ENCODE measurements at regions not wholly inside any gene's neighbourhood (a gene's known extent, or its start where the extent isn't known, plus 50 kb on each side); places are given as distances from the start of the nearest gene placed in this dataset.

GRCh38 chrX:149221230-149221629 lies 283.9 kb downstream of the IDS start:
- TF ChIP-seq CTCF (IDR thresholded peaks at IDR 0.05) (no peak), POLR2AphosphoS5 (IDR thresholded peaks at IDR 0.05; ENCODE audit: insufficient read depth in 1 of 2, low read depth in 1 of 2) (no peak), POLR2A (IDR thresholded peaks at IDR 0.05) (no peak)

All from vagina (tissue), 2 donors.